SK-N-MC (cell line): ENCODE measurements at regions not wholly inside any gene's neighbourhood (a gene's known extent, or its start where the extent isn't known, plus 50 kb on each side); places are given as distances from the start of the nearest gene placed in this dataset.

Experiments
- EZH2 ChIP-seq: fragments of 200-600 bp; sonication (generic); IDR thresholded peaks from one replicate; pipeline ENCODE4 v1.6.1; 2017; ENCODE audit warnings: antibody characterized with exemption
- FOXP2 ChIP-seq: optimal IDR thresholded peaks from 2 replicates; pipeline ENCODE3; 2011; ENCODE audit warnings: mild to moderate bottlenecking, moderate library complexity; ENCODE audit not compliant: insufficient read depth; ENCODE audit errors: extremely low read length, control extremely low read depth
- POLR2AphosphoS5 ChIP-seq: IDR thresholded peaks from 2 replicates; pipeline ENCODE4 v1.6.1; 2012; ENCODE audit warnings: mild to moderate bottlenecking, low read depth, low read length, borderline replicate concordance

DNA sequence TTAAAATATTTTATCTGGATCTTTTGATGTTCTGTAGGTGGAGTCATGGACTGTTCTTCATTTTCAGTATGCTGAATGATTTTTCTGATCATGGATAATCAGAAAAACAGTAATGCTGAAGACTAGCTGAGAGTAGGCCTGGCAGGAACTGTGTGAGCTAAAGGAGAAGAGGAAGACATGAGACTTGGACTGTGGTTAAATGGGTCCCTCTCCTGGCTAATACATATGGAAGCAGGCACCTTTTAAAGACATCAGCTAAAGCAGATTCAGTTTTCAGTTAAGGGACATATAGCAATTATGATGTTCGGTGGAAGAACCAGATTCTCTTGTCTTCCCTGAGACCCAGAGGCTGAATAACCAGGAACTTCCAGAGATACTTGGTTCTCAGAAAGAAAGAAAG is 169.4 kb downstream of the OLFM4 start:
- no peak for TF ChIP-seq POLR2AphosphoS5
- no peak for TF ChIP-seq EZH2
- TF ChIP-seq FOXP2: no peak
